Right atrium auricular region (tissue), 2 donors: ENCODE measurements at regions not wholly inside any gene's neighbourhood (a gene's known extent, or its start where the extent isn't known, plus 50 kb on each side); places are given as distances from the start of the nearest gene placed in this dataset.
"Not testable (repeated sequence)": the region's sequence is repeated elsewhere in the genome, so short reads cannot be mapped to it uniquely, and the experiment has no call there.

Experiments used
- DNase-seq: peaks from one replicate; pipeline ENCODE4 v3.0.0-alpha.2; 2019; ENCODE audit warnings: low spot score
- H3K27ac ChIP-seq, 2 donors: fragments of 200-600 bp; sonication (generic); 1 replicate in 1 of 2; 2 replicates in 1 of 2; pipeline ENCODE4 v1.5.1; 2016 to 2019
- H3K27me3 ChIP-seq, 2 donors: fragments of 200-600 bp; sonication (generic); one replicate each; pipeline versions ENCODE4 v1.5.1 to v1.6.0; 2017 to 2019
- H3K36me3 ChIP-seq: fragments of 200-600 bp; sonication (generic); one replicate; pipeline ENCODE4 v1.5.1; 2016
- H3K4me1 ChIP-seq, 2 donors: fragments of 200-600 bp; sonication (generic); one replicate each; pipeline versions ENCODE4 v1.5.1 to v1.6.0; 2017 to 2019
- H3K4me3 ChIP-seq, 2 donors: fragments of 200-600 bp; sonication (generic); 1 replicate in 1 of 2; 2 replicates in 1 of 2; pipeline ENCODE4 v1.5.1; 2017 to 2019; ENCODE audit warnings: mild to moderate bottlenecking in 1 of 2, moderate library complexity in 1 of 2
- H3K9me3 ChIP-seq, 2 donors: fragments of 200-600 bp; sonication (generic); one replicate each; pipeline ENCODE4 v1.5.1; 2019
- TF ChIP-seq, protein P1 (sequence below), 2 donors: fragments of 200-600 bp; sonication (generic); IDR thresholded peaks; one replicate each; pipeline ENCODE4 v1.5.1; 2019; ENCODE audit warnings: antibody characterized with exemption in 2 of 2

DNA sequence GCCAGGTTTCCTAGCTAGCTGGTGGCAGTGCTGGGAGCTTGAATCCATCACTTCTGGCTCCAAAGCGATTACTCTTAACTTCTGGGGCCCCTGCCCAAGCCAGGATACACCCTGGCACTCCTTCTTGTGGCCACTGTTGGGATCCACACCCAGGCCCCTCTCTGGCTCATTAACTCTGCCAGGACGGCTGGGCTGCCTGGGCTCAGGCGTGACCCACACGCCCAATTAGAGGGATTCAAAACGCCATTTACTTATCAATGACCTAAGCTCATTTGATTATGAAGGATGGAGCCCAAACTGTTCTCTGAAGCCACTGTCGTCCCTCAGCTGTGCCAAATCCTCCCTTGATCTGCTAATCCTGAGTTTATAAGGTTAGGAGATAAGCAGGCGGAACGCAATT, 79.7 kb upstream of the BRD7 start:
- TF ChIP-seq, protein P1, sequence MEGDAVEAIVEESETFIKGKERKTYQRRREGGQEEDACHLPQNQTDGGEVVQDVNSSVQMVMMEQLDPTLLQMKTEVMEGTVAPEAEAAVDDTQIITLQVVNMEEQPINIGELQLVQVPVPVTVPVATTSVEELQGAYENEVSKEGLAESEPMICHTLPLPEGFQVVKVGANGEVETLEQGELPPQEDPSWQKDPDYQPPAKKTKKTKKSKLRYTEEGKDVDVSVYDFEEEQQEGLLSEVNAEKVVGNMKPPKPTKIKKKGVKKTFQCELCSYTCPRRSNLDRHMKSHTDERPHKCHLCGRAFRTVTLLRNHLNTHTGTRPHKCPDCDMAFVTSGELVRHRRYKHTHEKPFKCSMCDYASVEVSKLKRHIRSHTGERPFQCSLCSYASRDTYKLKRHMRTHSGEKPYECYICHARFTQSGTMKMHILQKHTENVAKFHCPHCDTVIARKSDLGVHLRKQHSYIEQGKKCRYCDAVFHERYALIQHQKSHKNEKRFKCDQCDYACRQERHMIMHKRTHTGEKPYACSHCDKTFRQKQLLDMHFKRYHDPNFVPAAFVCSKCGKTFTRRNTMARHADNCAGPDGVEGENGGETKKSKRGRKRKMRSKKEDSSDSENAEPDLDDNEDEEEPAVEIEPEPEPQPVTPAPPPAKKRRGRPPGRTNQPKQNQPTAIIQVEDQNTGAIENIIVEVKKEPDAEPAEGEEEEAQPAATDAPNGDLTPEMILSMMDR (IDR thresholded peaks at IDR 0.05) = no peak
- Histone ChIP-seq H3K27ac (no peak overlapping the region), H3K4me3 (no peak overlapping the region), H3K4me1 (no peaks in the 10 kb centered on the region), H3K9me3 (no peaks in the 10 kb centered on the region), H3K36me3 (no peaks in the 10 kb centered on the region), H3K27me3 (peaks cover 0 to 5% of the 10 kb centered on the region in 2 donors)
- no peak for DNase-seq

DNA sequence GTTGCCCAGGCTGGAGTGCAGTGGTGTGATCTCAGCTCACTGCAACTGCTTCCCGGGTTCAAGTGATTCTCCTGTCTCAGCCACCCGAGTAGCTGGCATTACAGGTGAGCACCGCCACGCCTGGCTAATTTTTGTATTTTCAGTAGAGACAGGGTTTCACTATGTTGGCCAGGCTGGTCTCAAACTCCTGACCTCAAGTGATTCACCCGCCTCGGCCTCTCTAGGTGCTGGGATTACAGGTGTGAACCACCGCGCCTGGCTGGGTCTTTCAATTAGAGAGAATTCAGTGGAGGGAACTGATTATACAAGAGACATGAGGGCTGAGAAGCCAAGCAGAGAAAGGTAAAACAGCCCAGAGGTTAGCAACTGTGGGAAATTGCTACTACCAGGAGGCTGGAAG, 78.6 kb upstream of the BRD7 start:
- not testable (repeated sequence) for H3K4me3 ChIP-seq, H3K9me3 ChIP-seq, H3K4me1 ChIP-seq, H3K27me3 ChIP-seq, DNase-seq, H3K36me3 ChIP-seq, H3K27ac ChIP-seq

DNA sequence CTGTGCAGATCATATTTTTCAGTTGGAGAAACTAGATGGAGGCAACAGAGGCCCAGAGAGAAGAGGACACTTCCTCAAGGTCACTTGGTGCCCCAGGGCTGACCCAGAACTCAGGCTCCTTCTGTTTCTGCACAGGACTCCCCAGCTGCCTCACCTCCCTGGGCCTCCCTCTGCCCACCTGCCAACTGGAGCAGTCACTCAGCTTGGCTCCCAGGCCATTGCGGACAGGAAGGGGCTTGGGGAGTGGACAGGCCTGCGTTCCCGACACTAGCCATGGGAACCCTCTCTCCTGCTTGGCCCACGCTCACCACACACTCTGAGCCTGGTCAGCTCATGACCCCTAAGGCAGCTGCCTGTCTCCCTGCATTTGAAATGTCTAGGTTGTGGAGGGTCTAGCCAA, 78.1 kb upstream of the BRD7 start:
- H3K36me3 ChIP-seq = no peaks in the 10 kb centered on the region
- H3K27ac ChIP-seq = no peak overlapping the region
- H3K4me1 ChIP-seq = no peaks in the 10 kb centered on the region
- peaks cover under 1 to 7% of the 10 kb centered on the region in 2 donors for H3K9me3 ChIP-seq
- TF ChIP-seq, protein P1 (IDR thresholded peaks at IDR 0.05) = no peak
- no peak for DNase-seq
- H3K27me3 ChIP-seq = peaks cover 0 to 5% of the 10 kb centered on the region in 2 donors
- H3K4me3 ChIP-seq = no peak overlapping the region

DNA sequence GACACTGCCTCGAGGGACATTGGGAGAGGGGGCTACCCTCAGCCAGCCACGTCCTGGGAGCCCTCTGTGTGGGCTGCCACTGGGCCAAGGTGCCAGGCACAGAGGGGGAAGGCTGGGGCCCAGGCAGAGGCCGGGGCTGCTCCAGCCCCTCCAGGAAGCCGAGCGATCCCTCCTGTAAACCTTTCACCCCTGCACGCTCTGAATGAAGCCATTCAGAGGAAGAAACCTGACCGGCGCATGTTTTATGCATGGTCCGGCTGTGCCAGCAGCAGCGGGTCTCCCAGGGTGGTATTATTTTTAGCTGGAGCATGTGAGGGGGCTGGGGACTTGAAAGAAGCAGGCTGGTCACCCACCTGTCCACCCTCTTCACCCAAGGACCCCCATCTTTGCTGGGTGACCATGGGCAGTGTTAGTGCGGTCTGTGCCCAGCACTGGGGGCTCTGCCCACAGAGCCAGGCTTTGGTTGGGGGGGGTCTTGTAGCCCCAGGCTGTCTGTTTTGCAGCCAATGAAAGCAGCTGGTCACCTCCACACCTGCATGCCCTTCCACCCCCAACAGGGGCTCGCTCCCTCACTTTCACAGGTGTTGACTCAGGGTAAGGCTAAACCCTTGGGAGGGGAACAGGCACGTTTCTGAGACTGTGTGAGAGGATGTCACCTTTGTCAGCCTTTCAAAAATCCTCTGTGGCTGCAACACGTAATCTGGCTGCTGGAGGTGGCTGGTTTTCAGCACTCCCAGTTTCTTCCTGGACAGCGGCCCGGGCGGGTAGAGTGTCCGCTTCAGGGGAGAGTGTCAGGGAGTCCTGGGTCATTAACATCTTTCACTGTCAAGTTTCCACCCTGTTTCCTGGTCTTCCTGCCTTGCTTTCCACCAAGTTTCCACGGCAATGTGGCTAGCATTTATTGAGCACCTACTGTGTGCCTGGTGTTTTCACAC, 77.1 kb upstream of the BRD7 start:
- Histone ChIP-seq H3K9me3 (peaks cover 5 to 16% of the 10 kb centered on the region in 2 donors), H3K4me1 (no peaks in the 10 kb centered on the region), H3K4me3 (no peak overlapping the region), H3K27me3 (peaks cover 0 to 5% of the 10 kb centered on the region in 2 donors), H3K36me3 (no peaks in the 10 kb centered on the region), H3K27ac (no peak overlapping the region)
- TF ChIP-seq, protein P1 (IDR thresholded peaks at IDR 0.05) = no peak
- no peak for DNase-seq

DNA sequence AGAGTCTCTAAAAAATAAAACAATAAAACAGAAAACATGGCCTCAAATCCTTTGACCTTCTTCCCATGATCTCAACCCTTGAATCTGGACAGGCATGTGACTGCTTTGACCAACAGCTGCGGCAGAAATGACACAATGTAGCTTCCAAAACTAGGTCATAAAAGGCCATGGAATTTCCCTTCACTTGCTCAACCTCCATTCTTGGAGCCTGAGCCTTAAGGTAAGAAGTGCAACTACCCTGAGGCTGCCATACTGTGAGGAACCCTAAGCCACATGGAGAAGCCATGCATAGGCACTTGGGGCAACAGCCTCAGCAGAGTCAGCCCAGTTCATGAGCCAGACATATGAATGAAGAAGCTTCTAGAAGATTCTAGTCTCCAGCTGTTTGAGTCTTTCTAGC, 75.7 kb upstream of the BRD7 start:
- Histone ChIP-seq H3K4me1 (no peaks in the 10 kb centered on the region), H3K4me3 (no peak overlapping the region), H3K9me3 (peaks cover 6 to 18% of the 10 kb centered on the region in 2 donors), H3K36me3 (no peaks in the 10 kb centered on the region), H3K27me3 (peaks cover 0 to 5% of the 10 kb centered on the region in 2 donors), H3K27ac (no peak overlapping the region)
- TF ChIP-seq, protein P1 (IDR thresholded peaks at IDR 0.05) = no peak
- DNase-seq = no peak

DNA sequence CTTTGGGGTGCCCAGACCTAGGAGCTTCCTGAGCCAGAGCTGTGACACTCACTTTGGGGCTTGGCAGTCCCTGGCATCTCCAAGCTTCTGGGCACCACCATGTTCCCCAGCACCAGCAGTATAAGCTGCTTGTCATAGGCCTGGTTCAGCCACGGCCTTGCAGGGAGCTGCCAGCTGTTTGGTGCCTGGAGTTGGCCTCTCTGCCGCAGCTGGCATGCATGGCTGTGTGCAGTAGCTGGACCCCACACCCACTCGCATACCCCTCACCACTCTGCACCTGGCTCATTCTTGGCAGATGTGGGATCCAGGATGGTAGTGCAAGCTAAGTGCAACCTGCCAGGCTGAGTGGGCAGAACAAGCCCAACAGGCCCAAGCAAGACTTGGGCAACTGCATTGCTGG, 73.4 kb upstream of the BRD7 start:
- TF ChIP-seq, protein P1 (IDR thresholded peaks at IDR 0.05) = no peak
- no peaks in the 10 kb centered on the region for H3K27me3 ChIP-seq

More for the DNA sequence above, 73.4 kb upstream of the BRD7 start:
- Histone ChIP-seq H3K4me3 (no peak overlapping the region), H3K27ac (no peak overlapping the region), H3K36me3 (no peaks in the 10 kb centered on the region), H3K4me1 (no peaks in the 10 kb centered on the region), H3K9me3 (peaks cover 10 to 30% of the 10 kb centered on the region in 2 donors)
- DNase-seq = no peak
